NCI-H1930 (cell line): ENCODE measurements at regions not wholly inside any gene's neighbourhood (a gene's known extent, or its start where the extent isn't known, plus 50 kb on each side); places are given as distances from the start of the nearest gene placed in this dataset.
"Not testable (repeated sequence)": the region's sequence is repeated elsewhere in the genome, so short reads cannot be mapped to it uniquely, and the experiment has no call there.

ENCODE experiments used
- DNase-seq, 2 experiments: peaks; one replicate each; lab custom pipeline; 2025; lab: John Stamatoyannopoulos, UW

GRCh38 chr6:99802396-99803031 lies 191.5 kb downstream of the MCHR2 start:
- no peak for DNase-seq

GRCh38 chr6:99808992-99809391 lies 185.0 kb downstream of the MCHR2 start:
- DNase-seq, result no peak

GRCh38 chr6:99810295-99810694 lies 183.7 kb downstream of the MCHR2 start:
- no peak for DNase-seq

DNA sequence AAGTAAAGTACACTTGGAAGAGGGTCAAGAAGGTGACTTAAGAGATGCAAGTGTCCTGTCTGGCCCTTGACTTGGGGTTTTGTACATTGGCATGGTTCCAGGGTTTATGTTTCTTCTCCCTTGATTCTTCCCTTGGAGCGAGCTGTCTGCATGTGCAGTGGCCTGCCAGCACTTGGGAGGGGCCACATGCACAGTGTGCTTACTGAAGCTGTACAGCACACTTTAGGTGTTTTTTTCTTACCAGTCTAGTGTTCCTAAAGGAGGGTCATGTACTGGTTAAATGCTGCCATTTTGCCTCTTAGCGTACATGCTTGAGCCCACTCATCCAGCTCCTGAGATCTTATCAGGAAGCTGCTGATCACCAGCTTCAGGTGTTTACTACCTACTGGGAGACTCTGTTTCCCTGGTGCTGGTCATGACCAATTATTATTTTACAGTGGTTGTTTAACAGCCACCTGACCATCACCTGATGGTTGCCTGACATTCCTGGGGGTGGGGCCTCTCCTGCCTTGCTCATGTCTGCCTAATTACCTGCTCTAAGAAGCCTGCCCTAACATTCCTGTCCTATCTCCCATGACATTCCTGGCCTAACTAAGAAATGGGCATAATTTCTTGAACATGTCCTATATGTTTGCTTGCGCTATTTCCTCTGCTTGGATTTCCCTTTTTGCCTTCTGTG lies 182.9 kb downstream of the MCHR2 start:
- no peak for DNase-seq

DNA sequence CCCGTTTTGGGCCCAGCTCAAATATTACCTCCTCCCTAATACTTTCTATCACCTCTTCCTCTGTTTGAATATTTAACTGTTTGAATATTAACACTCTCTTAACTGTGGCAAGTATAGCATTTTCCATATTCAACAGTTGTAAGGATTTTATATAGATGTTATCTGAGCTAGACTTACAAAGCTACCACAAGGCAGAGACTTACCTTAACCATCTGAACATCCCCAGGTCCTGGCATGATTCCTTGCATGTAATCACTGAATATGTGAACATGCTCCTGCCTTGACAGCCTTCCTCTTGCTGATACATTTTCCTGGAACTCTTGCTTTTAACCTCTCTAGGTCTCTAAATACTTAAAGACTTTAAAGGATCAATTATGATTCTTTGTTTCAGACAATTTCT lies 182.4 kb downstream of the MCHR2 start:
- DNase-seq, result no peak

- DNase-seq, result no peak
Observed at GRCh38 chr6:99813565-99813964, 180.5 kb downstream of the MCHR2 start.

DNA sequence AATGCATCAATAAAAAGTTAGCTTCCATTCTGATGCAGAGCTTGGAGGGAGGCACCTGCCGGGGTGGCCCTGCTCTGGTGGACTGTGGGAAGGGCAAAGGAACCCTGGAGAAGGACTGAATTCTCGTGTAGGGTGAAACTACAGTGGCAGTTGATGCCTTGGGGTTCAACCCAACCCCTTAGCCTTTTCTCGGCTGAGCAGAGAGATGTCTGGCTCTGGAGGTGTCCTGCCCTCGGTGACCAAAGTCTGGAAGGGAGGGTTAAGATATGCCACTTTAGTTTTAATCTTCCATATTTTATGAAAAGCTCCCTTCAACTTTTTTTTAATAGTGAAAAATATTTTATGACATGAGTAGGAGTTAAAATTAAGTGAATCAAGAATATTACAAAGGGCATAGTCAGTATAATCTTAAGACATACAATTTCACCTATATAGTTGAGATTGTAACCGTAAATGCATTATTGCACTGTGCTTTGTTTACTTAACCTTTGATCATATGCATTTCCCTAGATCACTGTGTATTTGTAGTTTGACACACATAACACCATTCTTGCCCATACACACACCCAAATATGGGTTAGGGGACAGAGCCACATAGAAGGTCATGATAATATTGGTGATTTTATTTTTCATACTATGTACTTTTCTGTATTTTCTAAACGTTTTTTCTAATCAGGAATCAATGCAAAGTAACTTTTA lies 179.6 kb downstream of the MCHR2 start:
- no peak for DNase-seq

DNA sequence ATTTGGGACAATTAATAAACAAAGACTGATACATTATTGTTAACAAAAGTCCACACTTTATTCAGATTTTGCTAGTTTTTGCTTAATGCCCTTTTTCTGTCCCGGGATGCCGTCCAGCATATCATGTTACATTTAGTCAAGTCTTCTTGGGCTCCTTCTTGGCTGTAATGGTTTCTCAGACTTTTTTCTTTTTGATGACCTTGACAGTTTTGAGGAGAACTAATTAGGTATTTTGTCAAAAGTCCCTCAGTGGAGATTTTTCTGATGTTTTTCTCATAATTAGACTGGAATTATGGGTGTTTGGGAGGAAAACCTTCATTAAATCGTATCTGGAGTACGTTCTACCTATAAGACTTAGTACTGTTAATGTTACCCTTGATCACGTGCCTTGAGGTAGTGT lies 177.2 kb downstream of the MCHR2 start:
- DNase-seq, result no peak

- no peak for DNase-seq
Observed at GRCh38 chr6:99818161-99818560, 175.9 kb downstream of the MCHR2 start.

GRCh38 chr6:99819853-99820252 lies 174.2 kb downstream of the MCHR2 start:
- DNase-seq, result no peak

DNA sequence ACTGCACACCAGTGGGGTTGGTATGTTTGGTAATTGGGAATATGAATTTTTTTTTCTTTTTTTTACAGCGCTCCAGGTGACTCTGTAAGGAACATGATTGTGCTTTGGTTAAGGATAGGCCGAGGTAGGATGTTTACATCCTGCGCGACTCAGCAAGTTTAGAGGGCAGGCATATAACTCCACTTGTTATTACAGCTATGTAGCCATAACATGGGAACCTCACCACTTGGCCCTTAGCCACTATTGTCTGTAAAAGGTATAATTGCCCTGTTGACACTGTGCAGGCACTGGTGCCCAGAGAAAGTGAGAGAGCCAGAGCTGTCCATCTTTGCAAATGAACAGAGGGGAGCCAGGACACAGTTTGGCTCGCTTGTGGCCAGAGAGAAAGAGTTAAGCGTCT lies 172.9 kb downstream of the MCHR2 start:
- no peak for DNase-seq

- peak; percentile 17 to 52 for DNase-seq
Observed at GRCh38 chr6:99822741-99823512, 171.1 kb downstream of the MCHR2 start.

- not testable (repeated sequence) for DNase-seq
Observed at GRCh38 chr6:99823513-99824235, 170.3 kb downstream of the MCHR2 start.

DNA sequence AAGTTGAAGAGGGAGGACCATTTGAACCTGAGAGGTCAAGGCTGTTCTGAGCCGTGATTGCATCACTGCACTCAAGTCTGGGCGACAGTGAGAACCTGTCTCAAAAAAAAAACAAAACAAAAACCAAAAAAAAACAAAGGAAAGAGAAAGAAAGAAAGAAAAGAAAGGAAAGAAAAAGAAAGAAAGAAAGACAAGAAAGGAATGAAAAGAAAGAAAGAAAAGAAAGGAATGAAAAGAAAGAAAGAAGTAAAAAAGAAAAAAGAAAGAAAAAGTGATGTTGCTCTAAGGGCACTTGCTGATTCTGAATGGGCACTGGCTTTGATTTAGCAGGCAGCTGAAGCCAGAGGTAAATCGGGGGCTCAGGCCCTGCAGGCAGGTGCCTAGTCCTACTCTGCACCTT lies 161.0 kb downstream of the MCHR2 start:
- no peak for DNase-seq

DNA sequence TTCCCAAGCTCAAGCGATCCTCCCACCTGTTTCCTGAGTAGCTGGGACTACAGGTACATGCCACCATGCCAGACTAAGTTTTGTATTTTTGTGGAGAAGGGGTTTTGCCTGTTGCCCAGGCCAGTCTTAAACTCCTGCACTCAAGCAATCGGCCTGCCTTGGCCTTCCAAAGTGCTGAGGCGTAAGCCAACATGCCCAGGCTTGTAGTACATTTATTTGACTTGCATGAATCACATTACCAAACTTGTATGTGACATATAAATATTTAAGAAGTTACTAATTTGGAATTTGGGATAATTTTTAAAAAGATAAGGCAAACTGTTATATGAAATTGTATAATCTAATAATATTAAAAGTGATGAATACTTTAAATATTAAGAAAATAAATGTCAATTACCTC lies 157.6 kb downstream of the MCHR2 start:
- DNase-seq, result no peak

DNA sequence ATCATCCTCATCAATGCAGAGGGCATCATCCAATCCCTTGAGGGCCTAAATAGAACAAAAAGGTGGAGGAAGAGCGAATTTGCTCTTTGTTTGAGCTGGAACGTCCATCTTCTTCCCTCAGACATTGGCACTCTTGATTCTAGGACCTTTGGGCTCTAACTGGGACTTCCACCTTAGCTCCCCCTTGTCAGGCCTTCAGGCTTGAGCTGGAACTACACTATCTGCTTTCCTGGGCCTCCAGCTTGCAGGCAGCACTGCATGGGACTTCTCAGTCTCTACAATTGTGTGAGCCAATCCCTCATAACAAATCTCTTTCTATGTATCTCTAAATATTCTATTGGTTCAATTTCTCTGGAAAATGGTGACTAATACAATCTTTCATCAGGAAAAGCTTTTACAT lies 155.4 kb downstream of the MCHR2 start:
- no peak for DNase-seq

GRCh38 chr6:99841297-99841696 lies 152.7 kb downstream of the MCHR2 start:
- DNase-seq, result no peak

DNA sequence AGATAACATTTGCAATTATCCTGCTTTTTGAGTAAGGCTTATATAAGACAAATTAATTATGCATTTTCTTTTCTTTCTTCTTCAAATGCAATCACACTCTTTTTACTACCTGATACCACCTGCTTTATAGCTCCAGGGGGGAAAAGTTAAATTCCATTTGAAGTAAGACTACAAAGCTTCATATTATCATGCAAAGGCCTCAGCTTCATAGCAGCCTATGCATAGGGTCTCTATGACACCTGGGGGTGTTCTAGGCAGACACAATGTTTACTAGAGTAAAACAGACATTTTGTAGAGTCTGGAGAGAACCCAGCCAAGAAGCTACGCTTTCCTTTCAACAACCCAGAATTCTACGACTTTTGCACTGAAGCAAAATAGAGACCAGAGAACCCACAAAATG lies 148.0 kb downstream of the MCHR2 start:
- DNase-seq, result no peak

- no peak for DNase-seq
Observed at GRCh38 chr6:99850841-99851240, 143.2 kb downstream of the MCHR2 start.

DNA sequence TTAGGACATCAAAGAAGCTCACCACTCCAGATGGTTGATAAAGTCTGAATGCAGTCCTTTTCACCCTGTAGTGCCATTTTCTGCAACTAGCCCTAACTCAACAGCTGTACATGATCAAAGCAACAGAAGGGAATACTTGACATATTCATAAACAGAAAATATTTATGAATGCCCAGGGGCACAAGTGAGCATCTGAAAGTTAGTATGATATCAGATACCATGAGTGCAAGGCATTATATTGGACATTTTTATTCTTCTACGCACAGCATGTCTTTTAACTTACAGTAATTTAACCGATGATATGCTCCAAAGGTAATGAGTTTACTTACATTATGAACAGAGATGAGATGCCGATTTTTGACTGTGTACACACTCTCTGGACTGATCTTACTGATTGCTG lies 142.0 kb downstream of the MCHR2 start:
- DNase-seq, result no peak

DNA sequence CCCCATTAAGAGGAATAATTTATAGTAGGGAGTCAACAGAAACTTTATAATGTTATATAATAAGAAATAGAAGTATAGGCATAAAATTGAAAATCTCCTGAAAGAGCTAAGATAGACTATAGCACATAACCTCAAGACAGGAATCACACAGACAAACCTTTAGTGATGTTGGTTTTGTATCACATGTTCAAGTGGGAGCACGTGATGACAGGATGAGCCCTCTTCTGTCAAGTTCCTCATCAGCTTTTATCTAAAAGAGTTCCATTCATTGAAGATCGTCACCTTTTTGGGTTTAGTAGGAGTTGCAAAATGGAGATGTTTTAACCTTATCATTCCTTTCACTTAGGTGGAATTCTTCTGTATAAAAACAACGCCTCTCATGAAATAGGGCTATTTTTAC lies 127.0 kb downstream of the MCHR2 start:
- DNase-seq, result no peak
